Right ventricle myocardium superior (tissue), 1 donor: ENCODE measurements at regions not wholly inside any gene's neighbourhood (a gene's known extent, or its start where the extent isn't known, plus 50 kb on each side); places are given as distances from the start of the nearest gene placed in this dataset.

Experiments used
- ATAC-seq: fragments of 200-7000 bp; cut with Tn5 transposase; one replicate; pipeline ENCODE4 v1.9.1; 2020; ENCODE audit warnings: mild to moderate bottlenecking; ENCODE audit not compliant: poor library complexity
- DNase-seq: peaks from one replicate; pipeline ENCODE4 v3.0.0-alpha.2; 2020
- intact Hi-C: fragments of 100-400 bp; cut with DNase I; formaldehyde crosslinking; loops from one replicate; pipeline ENCODE4 v1.11.2; 2022
- donor health status: DM: no; HTN: yes; CAD: no; lungs with severe emphysema.

DNA sequence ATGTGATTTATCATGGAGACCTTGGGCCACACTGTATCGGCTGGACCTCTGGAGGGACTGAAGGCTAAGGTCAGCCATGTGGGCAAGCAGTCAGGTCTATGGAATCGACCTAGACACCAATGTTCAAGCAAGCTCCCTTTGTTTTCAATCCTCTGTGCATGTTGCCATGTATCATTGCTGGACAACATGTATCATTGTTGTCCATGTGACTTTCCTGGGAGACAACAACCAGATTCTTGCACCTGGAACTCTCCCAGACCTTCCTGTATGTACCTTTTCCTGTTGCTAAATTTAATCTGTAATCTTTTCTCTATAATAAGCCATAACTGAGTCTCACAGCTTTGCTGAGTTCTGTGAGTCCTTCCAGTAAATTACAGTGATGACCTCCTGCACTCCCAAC is 329.4 kb upstream of the BOD1L1 start:
- intact Hi-C loops: no loop called here
- no peak for DNase-seq
- ATAC-seq: no peak

DNA sequence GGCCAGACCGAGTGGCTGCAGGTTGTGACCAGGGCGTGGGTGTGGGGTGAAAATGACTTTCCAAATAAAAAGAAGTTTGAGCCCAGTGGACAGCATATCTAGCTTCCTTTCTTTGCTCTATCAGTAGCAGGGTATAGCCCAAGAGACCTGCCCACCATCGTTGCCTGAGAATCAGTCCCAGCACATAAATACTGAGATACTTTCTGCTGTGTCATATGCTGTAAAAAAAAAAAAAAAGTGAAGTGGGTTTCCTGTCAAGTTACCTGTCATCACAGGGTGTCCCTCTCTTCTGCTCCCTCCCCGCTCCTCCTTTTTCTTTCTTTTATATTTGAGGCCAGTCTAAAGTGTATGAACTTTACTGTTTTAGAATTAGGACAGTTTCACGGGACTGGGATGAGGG is 330.3 kb upstream of the BOD1L1 start:
- DNase-seq (no peak), ATAC-seq (no peak)
- intact Hi-C loops: no loop called here

DNA sequence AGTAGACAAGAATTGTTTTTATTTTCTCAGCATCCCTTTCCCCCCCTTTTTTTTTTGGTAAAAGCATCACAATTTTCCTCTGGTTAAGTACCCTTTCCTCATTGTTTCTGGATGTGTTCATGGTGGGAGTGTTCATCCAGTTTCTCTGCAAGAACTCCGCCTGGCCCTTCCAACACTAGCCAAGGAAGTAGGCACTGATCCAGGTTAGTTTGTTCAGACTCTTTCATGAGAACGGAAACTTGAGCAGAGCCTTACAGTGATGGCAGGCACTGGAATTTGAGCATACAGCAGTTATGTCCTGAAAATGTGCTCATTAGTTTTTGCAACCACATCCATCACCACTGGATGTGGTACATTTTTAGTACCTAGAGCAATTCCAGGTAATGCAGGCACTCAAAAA is 336.1 kb upstream of the BOD1L1 start:
- intact Hi-C loops: no loop called here
- DNase-seq (no peak), ATAC-seq (no peak)

DNA sequence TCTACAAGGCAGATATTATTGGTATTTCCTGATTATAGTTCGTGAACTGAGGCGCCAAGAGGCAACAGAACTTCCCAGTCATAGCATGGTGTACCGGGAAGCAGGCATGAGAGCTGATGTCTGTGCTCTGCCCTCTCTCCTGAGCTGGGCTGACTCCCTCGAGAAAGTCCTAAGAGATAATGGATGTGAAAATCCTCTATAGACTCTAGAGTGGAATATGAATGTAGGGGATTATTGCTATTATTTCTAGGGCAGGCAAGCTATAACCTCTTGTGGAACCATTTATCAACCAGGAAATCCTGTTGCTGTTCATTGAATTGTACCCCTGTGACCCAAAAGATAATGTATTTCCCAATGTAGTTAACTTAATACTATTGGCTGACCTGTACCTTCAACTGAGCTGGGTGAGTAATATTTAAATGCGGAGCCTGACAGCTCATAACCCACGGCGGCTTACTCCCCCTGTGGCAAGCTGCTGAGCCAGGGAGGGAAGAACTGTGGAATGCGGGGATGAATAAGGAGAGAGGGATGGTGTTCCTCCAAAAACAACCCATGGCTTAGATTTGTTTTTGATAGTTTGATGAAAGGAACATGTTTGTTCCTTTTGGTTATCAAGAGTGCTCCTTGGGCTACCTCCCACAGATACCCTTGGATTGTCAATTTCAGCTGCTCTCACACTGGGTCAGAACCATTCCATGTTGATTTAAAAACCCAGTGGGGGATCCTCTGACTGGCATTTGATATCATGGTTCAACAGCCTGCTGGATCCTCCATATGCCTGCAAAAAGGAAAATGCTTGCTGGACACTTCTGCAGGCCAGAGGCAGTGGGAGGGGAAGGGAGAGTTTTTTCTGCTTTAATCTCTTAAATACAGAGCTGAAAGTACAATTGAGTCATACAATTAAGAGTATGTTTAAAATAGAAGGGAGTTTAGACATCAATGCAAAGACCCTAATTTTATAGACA is 339.0 kb upstream of the BOD1L1 start:
- ATAC-seq: no peak
- no peak for DNase-seq
- intact Hi-C loops: no loop called here

DNA sequence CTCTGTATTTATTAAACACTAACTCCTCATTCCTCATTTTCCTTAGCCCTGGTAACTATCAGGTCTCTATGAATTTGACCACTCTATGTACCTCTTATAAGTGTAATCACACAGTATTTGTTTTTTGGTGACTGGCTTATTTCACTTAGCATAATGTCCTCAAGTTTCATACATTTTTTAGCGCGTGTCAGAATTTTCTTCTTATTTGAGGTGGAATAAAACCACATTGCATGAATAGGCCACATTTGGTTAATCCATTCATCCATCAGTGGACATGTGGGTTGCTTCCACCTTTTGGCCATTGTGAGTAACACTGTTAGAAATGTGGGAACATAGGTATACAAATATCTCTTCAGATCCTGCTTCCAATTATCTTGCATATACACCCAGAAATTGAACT is 341.2 kb upstream of the BOD1L1 start:
- ATAC-seq (no peak), DNase-seq (no peak)
- intact Hi-C loops: no loop called here

DNA sequence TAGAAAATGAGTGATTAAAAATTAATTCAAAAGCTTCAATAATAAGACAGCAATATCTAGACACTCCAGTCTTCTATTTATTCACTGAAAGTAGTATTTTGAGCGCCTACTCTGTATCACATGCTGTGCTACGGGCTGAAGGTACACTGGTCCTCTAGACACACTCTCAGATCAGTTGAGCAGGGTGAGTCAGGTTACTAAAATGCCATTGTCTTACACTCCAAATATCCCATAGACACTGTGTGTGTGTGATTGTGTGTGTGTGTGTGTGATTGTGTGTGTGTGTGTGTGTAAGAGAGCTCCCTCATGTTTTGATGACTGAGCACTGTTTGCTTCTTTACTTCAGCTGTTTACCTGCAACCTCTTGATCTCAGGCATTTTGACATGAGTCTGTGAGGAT is 342.8 kb upstream of the BOD1L1 start:
- no peak for DNase-seq
- intact Hi-C loops: no loop called here

DNA sequence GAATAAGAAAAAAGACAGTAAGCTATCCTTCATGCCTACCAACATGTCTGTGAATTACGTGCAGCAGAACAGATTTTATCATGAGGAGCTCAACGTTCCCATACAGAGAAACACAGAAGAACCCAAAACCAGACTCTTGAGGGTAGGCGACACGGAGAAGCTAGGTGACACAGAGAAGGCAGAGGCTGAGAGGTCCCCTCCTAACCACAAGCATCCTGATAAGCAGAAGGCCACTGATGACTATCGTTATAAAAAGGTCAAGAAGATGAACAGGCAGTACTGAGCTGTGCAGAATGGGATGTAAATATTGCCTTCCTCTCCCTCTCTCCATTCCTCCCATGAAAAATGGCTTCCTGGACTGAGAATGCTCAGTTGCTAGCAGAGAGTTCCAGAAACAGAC is 350.2 kb upstream of the BOD1L1 start:
- no peak for ATAC-seq
- intact Hi-C loops: no loop called here

More for the DNA sequence above, 342.8 kb upstream of the BOD1L1 start:
- ATAC-seq: no peak

DNA sequence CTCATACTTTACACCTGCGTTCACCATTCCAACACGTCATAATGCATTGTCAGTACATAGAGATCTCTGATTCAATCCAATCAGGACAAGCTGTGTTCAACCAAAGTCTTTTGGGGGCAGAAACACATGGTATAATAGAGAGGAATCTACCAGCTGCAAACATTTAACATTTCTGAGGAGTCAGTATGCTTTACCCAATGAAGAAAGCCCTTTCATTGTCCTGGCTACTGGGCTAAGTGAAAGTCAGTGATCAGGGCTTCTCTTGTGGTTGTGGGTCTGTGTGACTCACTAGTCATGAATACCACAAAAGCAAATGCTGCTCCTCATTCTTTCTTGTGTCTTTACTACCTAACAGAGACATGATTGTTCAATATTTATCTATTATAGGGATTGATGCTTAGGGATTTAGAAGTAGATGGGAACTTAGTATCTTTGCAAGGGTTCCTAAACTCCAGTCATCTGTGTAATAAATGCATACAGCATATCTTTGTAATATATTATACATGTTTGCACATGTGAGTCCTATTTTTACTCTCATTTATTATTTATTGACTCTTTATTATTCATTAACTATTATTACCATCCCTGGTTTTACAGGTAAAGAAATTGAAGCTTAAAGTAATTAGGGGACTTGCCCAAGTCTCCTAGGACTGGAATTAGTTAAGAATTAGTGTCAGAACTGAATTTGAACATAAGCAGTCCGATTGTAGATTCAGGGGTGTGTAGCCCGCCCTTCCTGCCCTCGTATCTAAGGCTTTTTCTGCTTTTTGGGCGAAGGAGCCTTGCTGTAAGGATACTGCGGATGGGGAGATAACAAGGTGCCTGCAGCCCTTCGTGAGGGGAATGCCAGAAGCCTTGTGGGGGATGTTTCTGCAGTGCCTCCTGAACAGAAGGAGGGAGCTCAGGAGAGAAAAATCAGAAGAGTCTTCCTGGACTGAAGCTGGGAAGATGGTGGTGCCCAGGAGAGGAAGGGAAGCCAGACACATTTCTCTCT is 353.1 kb upstream of the BOD1L1 start:
- DNase-seq (no peak), ATAC-seq (no peak)
- intact Hi-C loops: no loop called here

More for the DNA sequence above, 350.2 kb upstream of the BOD1L1 start:
- DNase-seq: no peak

DNA sequence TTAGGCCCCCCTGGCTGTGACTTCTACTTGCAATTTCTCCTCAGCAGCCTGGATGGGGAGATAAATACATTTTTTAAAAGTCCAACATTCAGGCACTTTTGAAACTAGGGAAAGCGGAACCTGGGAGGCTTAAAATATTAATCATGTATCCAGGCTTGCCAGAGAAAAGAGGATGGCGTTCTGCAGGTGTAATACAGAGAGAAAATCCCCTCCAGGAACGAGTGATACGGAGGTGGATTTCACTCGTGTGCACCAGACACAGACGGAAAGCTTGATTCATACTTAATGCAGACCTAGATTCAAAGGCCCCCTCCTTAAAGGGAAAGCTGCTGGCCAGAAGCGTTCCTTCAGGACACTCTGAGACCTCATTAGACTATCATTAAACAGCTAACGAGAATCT is 354.0 kb upstream of the BOD1L1 start:
- no peak for DNase-seq
- intact Hi-C loops: no loop called here
- ATAC-seq: no peak

DNA sequence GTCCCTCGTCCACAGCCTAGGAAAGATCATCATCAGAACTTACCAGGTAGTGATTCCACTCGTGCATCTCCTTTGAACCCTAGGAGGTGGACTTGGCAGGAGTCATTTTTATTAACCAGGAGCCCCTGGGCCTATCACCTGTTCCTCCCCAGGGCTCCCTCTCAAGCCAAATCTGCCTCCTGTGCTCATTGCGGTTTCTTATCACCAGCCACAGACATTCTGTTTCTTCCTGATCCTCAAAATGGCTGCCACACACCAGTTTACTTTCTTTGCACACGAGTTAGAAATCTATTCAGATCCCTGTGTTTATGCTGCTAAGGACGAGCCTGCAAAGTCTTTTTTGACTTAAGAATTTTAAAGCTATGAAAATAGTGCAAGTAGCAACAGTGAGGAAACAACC is 354.5 kb upstream of the BOD1L1 start:
- intact Hi-C loops: no loop called here

DNA sequence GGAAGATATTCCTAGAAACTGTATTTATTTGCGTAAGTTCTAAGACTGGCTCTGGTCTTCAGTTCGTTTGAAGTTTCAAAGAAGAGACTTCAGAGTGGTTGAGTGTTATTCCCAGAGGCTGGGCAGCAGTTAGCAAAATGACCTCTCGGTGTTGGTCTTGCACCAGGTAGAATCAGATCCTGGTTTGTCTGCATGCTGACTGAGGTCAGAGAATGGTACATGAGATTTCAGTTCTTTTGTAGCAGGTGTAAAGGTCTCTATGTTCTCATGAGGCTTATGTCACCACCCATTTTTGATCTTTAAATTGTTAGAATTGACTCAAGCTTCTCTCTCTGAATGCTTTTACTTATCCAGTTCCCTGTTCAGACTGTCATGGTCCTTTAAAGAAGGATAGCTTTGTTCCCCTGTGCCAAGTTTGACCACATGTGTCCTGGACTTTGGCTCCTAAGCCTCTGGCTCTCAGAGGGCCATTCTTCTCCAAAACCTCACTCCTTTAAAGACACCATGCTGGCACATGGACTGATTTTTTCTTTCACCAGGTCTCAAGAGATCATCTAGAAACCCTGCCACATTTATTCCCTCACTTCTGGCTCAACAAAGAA is 355.8 kb upstream of the BOD1L1 start:
- intact Hi-C loops: no loop called here

More for the DNA sequence above, 354.5 kb upstream of the BOD1L1 start:
- ATAC-seq: no peak
- DNase-seq: no peak

DNA sequence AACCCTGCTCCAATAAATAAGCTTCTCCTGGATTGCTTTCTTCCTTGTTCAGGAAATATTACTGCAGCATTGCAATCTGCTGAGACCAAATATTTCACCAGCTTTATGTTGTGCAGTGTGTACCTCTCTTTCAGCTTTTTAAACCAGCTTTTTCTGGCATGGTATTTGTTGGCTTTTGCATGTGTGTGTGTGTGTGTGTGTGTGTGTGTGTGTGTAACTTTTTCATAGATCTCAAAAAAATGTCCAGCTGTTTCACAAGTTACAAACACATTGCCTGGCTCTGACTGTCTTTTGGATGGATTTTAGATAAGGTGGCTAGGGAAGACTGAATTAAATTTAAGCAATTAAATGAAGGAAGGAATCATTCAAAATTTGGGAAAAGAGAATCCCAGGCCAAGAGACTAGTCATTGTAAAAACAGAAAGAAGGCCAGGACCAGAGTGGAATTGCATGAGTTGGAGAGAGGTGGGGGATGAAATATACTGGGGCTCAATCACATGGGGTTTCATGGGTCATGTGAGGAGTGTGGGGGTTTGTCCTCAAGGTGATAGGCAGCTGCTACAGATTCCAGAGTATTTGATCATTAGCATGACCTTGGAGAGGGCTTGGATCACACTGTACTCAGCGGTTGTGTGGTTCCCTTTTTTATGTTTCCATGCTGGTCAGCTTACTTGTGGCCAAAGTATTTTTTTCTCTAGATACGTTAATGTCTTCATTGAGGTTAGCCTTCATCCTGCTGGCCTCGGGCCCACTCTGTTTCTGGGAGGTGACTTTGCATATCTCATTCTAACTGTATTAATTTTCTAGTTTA is 357.7 kb upstream of the BOD1L1 start:
- ATAC-seq (peak; percentile 52), DNase-seq (no peak)
- intact Hi-C loops: no loop called here

More for the DNA sequence above, 355.8 kb upstream of the BOD1L1 start:
- no peak for ATAC-seq
- DNase-seq: no peak

DNA sequence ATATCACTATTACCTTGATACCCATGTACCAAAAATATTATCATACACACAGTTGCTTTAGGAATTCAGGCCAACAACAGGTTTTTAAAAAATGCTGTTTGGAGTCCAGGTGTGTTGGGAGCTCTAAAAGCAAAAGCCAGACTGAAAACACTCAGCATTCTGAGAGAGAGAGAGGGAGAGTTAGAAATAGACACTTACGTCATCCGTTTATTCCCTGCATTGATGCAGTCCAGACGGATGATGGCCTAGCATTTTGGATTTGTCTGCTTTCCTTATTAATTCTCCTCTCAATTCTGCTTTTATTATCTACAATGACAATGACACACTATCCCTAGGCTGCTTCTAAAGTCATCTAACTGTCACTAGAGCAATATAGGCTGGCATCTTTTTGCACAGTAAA is 358.3 kb upstream of the BOD1L1 start:
- peak; percentile 83 for ATAC-seq
- DNase-seq: no peak
- intact Hi-C loops: no loop called here

DNA sequence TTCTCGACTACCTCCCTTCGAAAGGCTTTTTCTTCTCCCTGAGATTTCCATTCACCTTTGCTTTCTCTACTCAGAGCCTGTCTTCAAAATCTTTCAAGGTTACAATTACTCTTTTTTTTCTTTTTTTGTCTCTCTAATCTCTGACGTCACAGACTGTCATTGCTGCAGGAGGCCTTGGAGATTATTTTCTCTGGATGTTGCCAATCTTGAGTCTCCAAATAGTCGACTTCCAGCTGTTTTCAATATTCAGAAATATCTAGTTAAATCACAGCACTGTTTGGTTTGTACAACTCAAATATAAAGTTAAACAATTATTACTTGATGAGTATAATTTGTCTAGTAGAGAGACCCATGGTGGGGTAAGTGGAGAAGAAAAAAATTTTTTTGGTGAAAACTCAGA is 359.0 kb upstream of the BOD1L1 start:
- DNase-seq: no peak
- no peak for ATAC-seq
- intact Hi-C loops: no loop called here

DNA sequence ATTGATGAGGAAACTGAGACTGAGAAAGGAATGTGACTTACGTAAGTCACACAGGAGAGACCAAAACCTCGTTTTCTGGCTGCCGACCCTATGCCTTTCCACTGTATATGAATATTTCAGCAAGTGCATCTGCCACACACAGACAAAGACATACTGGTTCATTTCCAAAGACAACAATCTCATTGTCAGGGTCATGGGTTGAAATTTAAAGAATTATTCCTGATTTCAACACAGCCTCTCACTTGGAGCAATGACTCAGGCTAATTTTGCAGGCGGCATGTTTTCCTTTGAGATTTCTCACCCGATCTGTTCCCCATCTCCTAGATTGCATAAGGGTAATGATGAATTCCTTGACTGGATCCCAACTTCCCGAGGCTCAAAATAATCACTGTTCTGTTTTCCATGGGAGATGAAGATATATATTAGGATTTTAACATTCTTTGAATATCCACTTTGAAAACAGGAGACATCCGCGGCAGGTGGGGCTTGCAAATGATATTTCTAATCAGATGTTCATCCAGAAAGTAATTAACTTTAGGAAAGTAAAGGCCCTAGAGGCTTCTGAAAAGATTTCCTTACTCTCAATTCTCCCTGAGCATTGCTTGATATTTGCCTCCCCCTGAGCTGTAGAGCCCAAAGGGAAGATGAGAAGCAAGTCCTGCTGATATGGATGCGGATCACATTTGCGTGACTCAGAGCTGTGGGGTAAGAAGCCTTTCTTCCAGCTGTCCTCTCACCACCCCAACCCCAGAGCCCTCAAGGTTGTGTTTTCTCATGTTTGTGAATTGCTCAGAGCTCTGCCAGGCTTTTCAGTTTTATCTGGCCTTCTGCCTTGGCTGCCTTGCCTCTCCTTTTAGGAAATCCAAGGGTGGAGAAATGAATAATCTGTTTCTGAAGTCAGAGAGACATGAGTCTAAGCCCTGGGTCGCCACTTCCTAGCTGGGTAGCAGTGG is 361.1 kb upstream of the BOD1L1 start:
- intact Hi-C loops: no loop called here
- ATAC-seq: peak; percentile 79
- DNase-seq: peak; percentile 54

DNA sequence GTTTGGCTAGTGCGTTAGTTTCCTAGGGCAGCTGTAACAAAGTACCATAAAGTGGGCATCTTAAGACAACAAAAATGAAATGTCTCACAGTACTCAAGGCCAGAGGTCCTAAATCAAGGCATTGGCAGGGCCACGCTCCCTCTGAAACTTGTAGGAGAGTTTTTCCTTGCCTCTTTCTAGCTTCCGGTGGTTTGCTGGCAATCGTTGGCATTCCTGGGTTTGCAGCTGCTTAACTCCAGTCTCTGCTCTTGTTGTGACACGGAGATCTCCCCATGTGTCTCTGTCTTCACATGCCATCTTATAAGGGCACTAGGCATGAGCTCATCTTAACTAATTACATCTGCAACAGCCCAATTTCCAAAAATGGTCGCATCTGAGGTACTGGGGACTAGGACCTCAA is 362.0 kb upstream of the BOD1L1 start:
- ATAC-seq (no peak), DNase-seq (no peak)

More for the DNA sequence above, 362.0 kb upstream of the BOD1L1 start:
- intact Hi-C loops: no loop called here
